HUDEP-2 (cell line): ENCODE measurements at regions not wholly inside any gene's neighbourhood (a gene's known extent, or its start where the extent isn't known, plus 50 kb on each side); places are given as distances from the start of the nearest gene placed in this dataset.

Source experiments
- DNase-seq, 76 experiments: peaks; one replicate each; lab custom pipeline; 2025; ENCODE audit not compliant: unreplicated experiment in 76 of 76; lab: John Stamatoyannopoulos, UW

- no peak for DNase-seq
These were observed 226.9 kb downstream of the PAX3 start for GRCh38 chr2:222071911-222072310.

GRCh38 chr2:222064286-222064685 lies 234.5 kb downstream of the PAX3 start:
- DNase-seq, result no peak

- no peak for DNase-seq
These were observed 239.9 kb downstream of the PAX3 start for GRCh38 chr2:222058819-222059445.

GRCh38 chr2:222057347-222058073 lies 241.3 kb downstream of the PAX3 start:
- DNase-seq, result peak in 3 of 76 experiments; percentile 1 to 5 (median 3)

- no peak for DNase-seq
These were observed 243.5 kb downstream of the PAX3 start for GRCh38 chr2:222055328-222055727.

GRCh38 chr2:222054813-222055212 lies 244.0 kb downstream of the PAX3 start:
- DNase-seq, result no peak

- no peak for DNase-seq
These were observed 245.8 kb downstream of the PAX3 start for GRCh38 chr2:222052934-222053367.

- no peak for DNase-seq
These were observed 247.8 kb downstream of the PAX3 start for GRCh38 chr2:222050981-222051380.

GRCh38 chr2:222049946-222050345 lies 248.9 kb downstream of the PAX3 start:
- DNase-seq, result no peak

- DNase-seq, result no peak
These were observed 254.9 kb downstream of the PAX3 start for GRCh38 chr2:222043897-222044296.

- no peak for DNase-seq
These were observed 256.1 kb downstream of the PAX3 start for GRCh38 chr2:222042666-222043065.

- no peak for DNase-seq
These were observed 258.5 kb downstream of the PAX3 start for GRCh38 chr2:222040333-222040732.

- no peak for DNase-seq
These were observed 259.0 kb downstream of the PAX3 start for GRCh38 chr2:222039821-222040220.

GRCh38 chr2:222038067-222038802 lies 260.6 kb downstream of the PAX3 start:
- DNase-seq, result no peak

GRCh38 chr2:222037211-222037610 lies 261.6 kb downstream of the PAX3 start:
- no peak for DNase-seq

GRCh38 chr2:222034058-222034457 lies 264.7 kb downstream of the PAX3 start:
- no peak for DNase-seq

GRCh38 chr2:222033541-222033940 lies 265.3 kb downstream of the PAX3 start:
- no peak for DNase-seq

- DNase-seq, result no peak
These were observed 272.9 kb downstream of the PAX3 start for GRCh38 chr2:222025881-222026271.

- peak in 5 of 76 experiments; percentile 3 to 16 (median 7) for DNase-seq
These were observed 273.6 kb downstream of the PAX3 start for GRCh38 chr2:222024932-222025880.

GRCh38 chr2:222017252-222017850 lies 281.4 kb downstream of the PAX3 start:
- DNase-seq, result no peak
